Activated T-helper 2 cell treated with anti-CD3 and anti-CD28 coated beads, Interferon-gamma antibody, Interleukin-2, Interleukin-4, amounts not matched to agents 10 μg/mL and 5 μg/mL and 100 μg/mL, durations not matched to agents 14 hours and 24 hours and 36 hours (primary cell): ENCODE measurements at regions not wholly inside any gene's neighbourhood (a gene's known extent, or its start where the extent isn't known, plus 50 kb on each side); places are given as distances from the start of the nearest gene placed in this dataset.

Source experiments
- DNase-seq: peaks from one replicate; pipeline ENCODE4 v3.0.0; 2021; ENCODE audit warnings: low spot score
- H3K27ac Mint-ChIP-seq: one replicate; pipeline ENCODE4 v1.8.0; 2021; ENCODE audit warnings: mixed read lengths
- H3K27me3 Mint-ChIP-seq: one replicate; pipeline ENCODE4 v1.8.0; 2021; ENCODE audit warnings: low read depth, mixed read lengths
- H3K36me3 Mint-ChIP-seq: one replicate; pipeline ENCODE4 v1.8.0; 2021; ENCODE audit warnings: low read depth, mixed read lengths
- H3K4me1 Mint-ChIP-seq: one replicate; pipeline ENCODE4 v1.8.0; 2021; ENCODE audit warnings: low read depth, mixed read lengths
- H3K4me3 Mint-ChIP-seq: one replicate; pipeline ENCODE4 v1.8.0; 2021; ENCODE audit warnings: low read depth, mild to moderate bottlenecking, moderate library complexity, mixed read lengths
- H3K9me3 Mint-ChIP-seq: one replicate; pipeline ENCODE4 v1.8.0; 2021; ENCODE audit warnings: mixed read lengths
- intact Hi-C: fragments of 100-400 bp; cut with micrococcal nuclease; formaldehyde crosslinking; loops from one replicate; pipeline ENCODE4 v1.15.1; 2023

DNA sequence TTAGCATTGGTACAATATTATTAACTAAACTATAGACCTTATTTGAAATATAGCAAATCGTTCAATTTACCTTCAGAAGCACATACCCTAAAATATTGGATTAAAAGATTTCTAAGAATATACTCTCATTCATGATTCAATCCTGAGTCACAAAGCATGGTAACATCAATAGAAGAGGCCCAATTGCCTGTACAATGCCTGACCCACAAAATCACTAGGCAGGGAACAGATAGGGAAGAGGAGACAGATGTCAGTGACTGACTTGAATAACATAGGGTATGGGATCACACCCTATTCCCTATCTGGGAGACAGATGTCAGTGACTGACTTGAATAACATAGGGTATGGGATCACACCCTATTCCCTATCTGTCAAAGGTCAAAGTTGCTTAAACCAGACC lies 611.6 kb upstream of the VRK2 start:
- intact Hi-C loops = no loop called here
- no peak for DNase-seq
- H3K36me3 Mint-ChIP-seq = no peaks in the 10 kb centered on the region
- H3K4me1 Mint-ChIP-seq = no peaks in the 10 kb centered on the region
- no peaks in the 10 kb centered on the region for H3K27me3 Mint-ChIP-seq
- no peak overlapping the region for H3K4me3 Mint-ChIP-seq
- no peaks in the 10 kb centered on the region for H3K9me3 Mint-ChIP-seq
- H3K27ac Mint-ChIP-seq = no peak overlapping the region

DNA sequence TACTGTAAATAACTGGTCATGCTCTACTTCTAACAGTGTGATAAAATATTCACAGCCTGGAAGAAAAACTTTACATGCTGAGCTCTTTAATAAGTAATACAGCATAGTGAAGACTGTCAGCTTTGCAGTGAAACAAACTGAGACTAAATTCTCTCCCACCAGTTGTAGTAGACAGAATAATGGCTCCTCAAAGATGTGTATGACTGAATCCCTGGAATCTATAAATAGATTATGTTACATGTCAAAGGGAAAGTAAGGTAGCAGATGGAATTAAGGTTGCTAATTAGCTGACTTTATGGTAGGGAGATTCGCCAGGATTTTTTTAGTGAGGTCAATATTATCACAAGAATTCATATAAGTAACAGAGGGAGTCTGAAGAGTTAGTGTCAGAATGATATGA lies 609.5 kb upstream of the VRK2 start:
- Mint-ChIP-seq H3K4me1 (no peaks in the 10 kb centered on the region), H3K36me3 (no peaks in the 10 kb centered on the region), H3K27ac (no peak overlapping the region), H3K9me3 (no peaks in the 10 kb centered on the region), H3K4me3 (no peak overlapping the region), H3K27me3 (no peaks in the 10 kb centered on the region)
- intact Hi-C loops = no loop called here
- DNase-seq = no peak

DNA sequence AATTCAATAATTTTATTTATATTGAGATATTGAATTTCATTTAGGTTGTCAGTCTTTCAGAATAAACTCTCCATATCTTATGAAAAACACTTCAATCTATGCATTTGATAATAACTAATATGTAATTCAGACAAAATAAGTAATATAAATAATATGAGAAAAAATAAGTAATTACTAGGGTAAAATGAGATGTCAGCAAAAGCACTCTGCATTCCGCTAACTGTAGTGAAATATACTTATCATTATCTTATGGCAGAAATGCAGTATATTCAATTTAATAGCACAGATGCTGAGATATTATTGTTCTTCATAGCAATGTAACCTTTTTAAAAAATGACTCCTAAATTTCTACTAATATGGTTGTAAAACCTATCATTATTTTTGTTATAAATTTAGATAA lies 606.2 kb upstream of the VRK2 start:
- no peaks in the 10 kb centered on the region for H3K36me3 Mint-ChIP-seq
- no peak overlapping the region for H3K4me3 Mint-ChIP-seq
- H3K9me3 Mint-ChIP-seq = peaks cover 4% of the 10 kb centered on the region
- intact Hi-C loops = no loop called here
- no peaks in the 10 kb centered on the region for H3K4me1 Mint-ChIP-seq
- no peak for DNase-seq
- H3K27ac Mint-ChIP-seq = no peak overlapping the region
- H3K27me3 Mint-ChIP-seq = no peaks in the 10 kb centered on the region

DNA sequence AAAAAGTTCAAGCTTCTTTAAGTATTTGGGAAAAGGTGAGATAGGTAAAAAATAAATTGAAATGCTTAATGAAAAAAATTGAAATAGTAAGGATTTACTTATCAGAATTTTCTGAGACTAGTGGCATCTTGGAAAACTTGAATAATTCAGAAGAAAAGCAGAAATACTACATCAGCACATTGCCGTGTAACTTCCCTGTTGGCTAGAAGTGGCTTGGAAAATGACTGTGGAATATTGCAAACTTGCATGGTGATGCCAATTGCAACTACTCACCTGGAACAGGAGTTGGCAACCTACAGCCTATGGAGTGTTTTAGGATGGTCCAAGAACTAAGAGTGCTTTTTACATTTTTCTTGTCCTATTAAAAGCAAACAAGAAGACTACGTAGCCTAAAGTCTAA lies 603.5 kb upstream of the VRK2 start:
- no peak for DNase-seq
- Mint-ChIP-seq H3K4me1 (no peaks in the 10 kb centered on the region), H3K27me3 (no peaks in the 10 kb centered on the region), H3K27ac (no peak overlapping the region), H3K4me3 (no peak overlapping the region), H3K9me3 (peaks cover 4% of the 10 kb centered on the region), H3K36me3 (no peaks in the 10 kb centered on the region)
- intact Hi-C loops = no loop called here

DNA sequence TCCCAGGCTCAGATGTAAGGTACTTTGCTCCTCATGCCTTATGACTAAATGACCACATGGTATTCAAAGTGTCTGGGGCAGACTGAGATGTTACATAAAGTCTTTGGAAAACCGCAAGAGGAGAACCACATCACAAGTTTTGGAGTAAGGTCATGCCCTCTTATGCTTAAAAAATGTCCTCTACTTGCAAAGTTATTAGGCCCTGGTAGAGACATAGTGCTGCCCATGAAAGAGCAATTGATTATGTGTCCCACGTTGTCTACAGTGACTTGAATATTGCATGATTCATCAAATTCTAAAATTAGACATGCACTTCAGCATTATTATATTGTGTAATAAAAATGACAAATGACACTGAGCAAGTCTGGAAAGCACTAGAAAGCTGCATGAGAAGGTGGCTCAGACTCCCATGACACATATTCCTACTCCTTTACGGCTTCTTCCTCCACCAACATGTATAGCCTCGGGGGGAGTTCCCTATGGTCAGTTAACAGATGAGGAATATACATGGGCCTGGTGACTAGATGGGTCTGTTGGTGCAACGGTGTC lies 602.6 kb upstream of the VRK2 start:
- no peaks in the 10 kb centered on the region for H3K4me1 Mint-ChIP-seq
- DNase-seq = no peak
- H3K9me3 Mint-ChIP-seq = peaks cover 4% of the 10 kb centered on the region
- intact Hi-C loops = no loop called here
- no peaks in the 10 kb centered on the region for H3K27me3 Mint-ChIP-seq
- H3K36me3 Mint-ChIP-seq = no peaks in the 10 kb centered on the region
- no peak overlapping the region for H3K27ac Mint-ChIP-seq
- no peak overlapping the region for H3K4me3 Mint-ChIP-seq

DNA sequence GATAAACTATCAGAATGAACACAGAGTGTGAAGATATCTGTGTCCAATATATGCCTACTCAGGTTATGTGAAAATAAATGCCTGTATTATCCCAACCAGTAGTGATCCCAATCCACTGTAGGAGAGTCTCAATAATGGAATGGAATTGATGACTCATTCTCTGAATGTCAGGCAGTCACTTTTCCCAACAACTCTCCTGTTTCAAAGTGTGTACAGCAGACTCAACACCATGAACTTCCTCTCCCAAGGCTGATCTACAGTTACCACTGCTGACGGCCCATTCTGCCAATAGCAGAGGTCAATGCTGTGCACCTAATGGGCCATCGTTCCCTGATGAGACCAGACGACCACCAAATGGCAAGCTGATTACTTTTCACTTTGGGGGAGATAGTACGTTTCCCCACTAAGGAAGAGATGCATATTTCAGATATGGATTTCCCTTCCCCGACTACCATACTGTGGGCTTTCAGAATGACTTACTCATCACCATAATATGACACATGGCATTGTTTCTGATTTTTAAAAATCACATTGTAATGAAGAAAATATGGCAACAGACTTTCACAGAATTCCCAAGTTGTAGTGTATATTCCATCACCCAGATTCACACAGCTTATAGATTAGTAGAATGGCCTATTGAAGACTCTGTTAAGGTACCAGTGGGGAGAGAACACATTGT lies 601.7 kb upstream of the VRK2 start:
- Mint-ChIP-seq H3K27me3 (no peaks in the 10 kb centered on the region), H3K9me3 (peaks cover 4% of the 10 kb centered on the region), H3K4me3 (no peak overlapping the region), H3K4me1 (no peaks in the 10 kb centered on the region), H3K27ac (no peak overlapping the region), H3K36me3 (no peaks in the 10 kb centered on the region)
- intact Hi-C loops = no loop called here
- no peak for DNase-seq

DNA sequence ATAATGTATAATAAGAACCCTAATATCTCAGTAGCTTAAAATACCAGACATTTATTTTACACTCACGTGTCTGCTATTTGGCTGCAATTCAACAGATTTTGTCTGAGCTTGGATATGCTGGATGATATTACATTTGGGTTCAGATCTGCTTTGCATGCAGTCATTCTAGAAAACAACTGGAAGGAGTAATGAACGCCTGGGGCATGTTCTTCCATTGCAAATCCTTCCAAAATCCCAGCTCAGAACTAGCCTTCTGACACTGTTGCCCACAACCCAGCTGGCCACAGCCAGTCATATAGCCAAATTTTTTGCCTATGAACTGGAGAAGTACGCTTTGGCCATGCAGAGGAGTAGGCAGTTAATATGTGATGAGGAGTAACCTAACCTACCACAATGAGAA lies 597.8 kb upstream of the VRK2 start:
- Mint-ChIP-seq H3K27ac (no peak overlapping the region), H3K9me3 (peaks cover 4% of the 10 kb centered on the region), H3K27me3 (no peaks in the 10 kb centered on the region), H3K4me1 (no peaks in the 10 kb centered on the region), H3K4me3 (no peak overlapping the region), H3K36me3 (no peaks in the 10 kb centered on the region)
- DNase-seq = no peak
- intact Hi-C loops = no loop called here

DNA sequence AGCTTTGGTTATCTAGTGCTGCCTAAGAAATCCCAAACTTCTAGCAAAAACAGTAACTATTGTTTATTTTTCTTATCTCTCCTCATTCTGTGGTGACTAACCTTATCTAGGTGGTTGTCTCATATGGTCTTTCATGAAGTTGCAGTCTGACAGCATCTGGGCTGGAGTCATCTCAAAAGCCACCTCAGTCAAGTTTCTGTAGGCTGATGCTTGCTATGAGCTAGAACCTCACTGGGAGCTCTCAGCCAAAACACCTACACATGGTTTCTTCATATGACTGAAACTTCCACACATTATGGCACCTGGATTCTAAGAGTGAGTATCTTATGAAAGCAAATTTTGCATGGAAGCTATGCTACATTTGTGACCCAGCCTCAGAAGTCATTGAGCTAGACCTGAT lies 596.4 kb upstream of the VRK2 start:
- Mint-ChIP-seq H3K4me3 (no peak overlapping the region), H3K36me3 (no peaks in the 10 kb centered on the region), H3K27ac (no peak overlapping the region), H3K9me3 (peaks cover under 1% of the 10 kb centered on the region), H3K4me1 (no peaks in the 10 kb centered on the region), H3K27me3 (no peaks in the 10 kb centered on the region)
- intact Hi-C loops = no loop called here
- DNase-seq = no peak

DNA sequence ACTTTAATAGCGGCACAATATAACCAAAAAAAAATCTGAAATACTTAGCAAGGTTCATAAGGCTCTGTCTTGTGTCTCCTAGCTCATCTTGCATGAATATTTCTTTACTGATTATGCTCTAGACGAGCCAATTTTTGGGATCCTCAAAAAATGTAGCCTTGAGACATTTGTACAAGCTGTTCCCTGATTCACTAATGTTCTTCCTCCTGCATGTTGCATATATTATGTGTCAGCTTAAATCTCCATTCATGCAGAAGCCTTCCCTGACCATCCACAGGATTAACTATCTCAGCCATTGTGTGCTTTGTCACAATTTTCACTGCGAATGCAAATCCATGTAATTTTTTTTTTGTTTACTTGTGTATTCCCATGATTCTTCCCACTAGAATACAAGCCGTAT lies 594.0 kb upstream of the VRK2 start:
- Mint-ChIP-seq H3K9me3 (no peaks in the 10 kb centered on the region), H3K4me1 (no peaks in the 10 kb centered on the region), H3K27ac (no peak overlapping the region), H3K36me3 (no peaks in the 10 kb centered on the region), H3K4me3 (no peak overlapping the region), H3K27me3 (no peaks in the 10 kb centered on the region)
- intact Hi-C loops = no loop called here
- DNase-seq = no peak

DNA sequence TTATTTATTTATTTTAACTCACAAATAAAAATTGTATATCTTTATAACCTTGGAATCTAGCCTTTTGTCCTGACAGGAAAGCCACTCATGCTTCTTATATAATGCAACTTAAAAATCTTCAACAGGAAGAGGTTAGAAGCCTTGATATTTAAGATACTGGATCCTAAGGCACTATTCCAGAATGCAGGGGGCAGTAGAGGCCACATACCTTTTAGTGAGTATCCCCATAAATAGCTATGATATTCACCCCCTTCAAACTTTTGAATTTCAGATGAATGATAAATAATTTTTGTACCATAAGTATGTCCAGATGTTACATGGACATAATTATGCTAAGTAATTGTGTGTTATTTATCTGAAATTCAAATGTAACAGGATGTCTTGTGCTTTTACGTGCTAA lies 592.7 kb upstream of the VRK2 start:
- no peaks in the 10 kb centered on the region for H3K9me3 Mint-ChIP-seq
- no peak for DNase-seq
- H3K36me3 Mint-ChIP-seq = no peaks in the 10 kb centered on the region
- no peaks in the 10 kb centered on the region for H3K27me3 Mint-ChIP-seq
- no peaks in the 10 kb centered on the region for H3K4me1 Mint-ChIP-seq
- intact Hi-C loops = no loop called here
- H3K27ac Mint-ChIP-seq = no peak overlapping the region
- no peak overlapping the region for H3K4me3 Mint-ChIP-seq

DNA sequence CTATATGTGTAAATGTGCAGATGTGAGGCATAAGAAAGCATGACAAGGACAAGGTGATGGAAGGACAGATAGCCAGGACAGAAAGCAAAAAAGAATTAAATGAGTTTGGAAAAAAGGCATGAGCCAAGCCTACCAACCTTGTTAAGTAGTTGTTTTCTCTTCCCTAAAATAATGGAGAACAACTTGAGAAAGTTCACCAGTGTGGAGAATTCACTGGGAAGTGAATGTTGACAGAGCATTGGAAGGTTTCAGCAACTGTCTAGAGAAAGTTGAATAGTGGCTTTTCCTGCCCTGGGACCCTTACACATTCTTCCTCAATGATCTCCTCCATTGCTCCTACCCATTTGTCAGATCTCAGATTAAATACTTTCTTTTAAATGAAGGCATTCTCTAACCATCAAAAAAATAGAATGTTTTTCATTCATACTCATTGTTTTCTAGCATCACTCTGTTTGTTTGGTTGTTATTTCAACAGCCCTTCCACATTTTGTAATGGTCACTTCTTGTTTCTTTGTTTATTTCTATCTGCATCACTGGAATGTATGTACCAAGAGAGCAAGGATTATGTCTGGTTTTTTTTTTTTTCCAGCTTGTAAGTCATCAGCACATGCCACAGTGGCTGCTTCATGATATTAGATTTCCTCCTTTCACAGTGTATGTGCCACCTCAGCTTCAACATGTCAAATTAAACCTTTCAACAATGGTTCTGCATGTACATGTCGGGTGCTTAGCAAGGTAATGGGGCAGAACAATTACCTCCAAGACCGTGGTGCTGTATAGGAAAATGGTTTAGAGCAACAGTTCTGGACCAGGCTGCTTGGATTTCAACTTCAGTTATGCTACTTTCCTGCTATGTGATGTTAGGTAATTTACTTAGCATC lies 586.0 kb upstream of the VRK2 start:
- Mint-ChIP-seq H3K4me1 (no peaks in the 10 kb centered on the region), H3K27me3 (no peaks in the 10 kb centered on the region), H3K27ac (no peak overlapping the region), H3K4me3 (no peak overlapping the region), H3K9me3 (peaks cover 4% of the 10 kb centered on the region), H3K36me3 (no peaks in the 10 kb centered on the region)
- intact Hi-C loops = no loop called here
- DNase-seq = no peak

DNA sequence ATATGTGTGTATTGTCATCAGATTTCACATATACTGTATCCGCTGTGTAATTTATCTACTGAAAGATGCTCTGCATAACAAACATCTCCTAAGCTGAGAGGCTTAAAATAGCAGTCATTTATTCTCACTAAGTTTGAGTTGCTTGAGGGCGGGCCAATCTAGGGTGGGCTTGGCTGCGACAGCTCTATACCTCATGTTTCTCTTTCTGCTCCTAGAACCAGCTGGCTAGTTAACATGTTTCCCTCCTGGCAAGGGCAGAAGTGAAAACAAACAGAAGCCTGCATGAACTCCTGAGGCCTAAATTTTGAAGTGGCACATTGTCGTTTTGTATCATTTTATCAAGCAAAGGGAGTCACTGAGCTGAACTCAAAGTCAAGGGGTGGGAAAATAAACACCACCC lies 585.0 kb upstream of the VRK2 start:
- intact Hi-C loops = no loop called here
- no peaks in the 10 kb centered on the region for H3K4me1 Mint-ChIP-seq
- DNase-seq = no peak
- H3K4me3 Mint-ChIP-seq = no peak overlapping the region
- H3K36me3 Mint-ChIP-seq = no peaks in the 10 kb centered on the region
- no peak overlapping the region for H3K27ac Mint-ChIP-seq
- H3K9me3 Mint-ChIP-seq = peaks cover 4% of the 10 kb centered on the region
- H3K27me3 Mint-ChIP-seq = no peaks in the 10 kb centered on the region

DNA sequence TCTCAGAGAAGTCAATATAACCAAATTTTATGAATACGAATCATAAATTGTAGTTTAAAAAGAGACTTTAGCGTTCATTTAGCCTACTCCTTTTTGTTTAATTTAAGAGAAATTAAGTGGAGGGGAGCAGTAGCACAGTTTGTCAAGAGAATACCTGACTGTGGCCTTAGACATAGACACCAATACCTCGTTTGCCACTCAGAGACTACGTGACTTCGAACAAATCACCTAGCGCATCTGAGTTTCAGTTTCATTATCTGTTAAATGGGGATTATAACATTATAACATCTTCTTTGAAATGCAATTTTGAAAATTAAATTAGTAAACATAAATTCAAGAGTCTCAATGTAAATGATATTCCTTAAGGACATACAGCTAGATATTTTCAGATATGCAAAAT lies 581.5 kb upstream of the VRK2 start:
- no peaks in the 10 kb centered on the region for H3K36me3 Mint-ChIP-seq
- intact Hi-C loops = no loop called here
- H3K27ac Mint-ChIP-seq = no peak overlapping the region
- no peaks in the 10 kb centered on the region for H3K4me1 Mint-ChIP-seq
- no peak overlapping the region for H3K4me3 Mint-ChIP-seq
- no peaks in the 10 kb centered on the region for H3K27me3 Mint-ChIP-seq
- no peak for DNase-seq
- H3K9me3 Mint-ChIP-seq = peaks cover 4% of the 10 kb centered on the region
